ENCODE measurements at regions not wholly inside any gene's neighbourhood (a gene's known extent, or its start where the extent isn't known, plus 50 kb on each side); places are given as distances from the start of the nearest gene placed in this dataset.
"Not testable (repeated sequence)": the region's sequence is repeated elsewhere in the genome, so short reads cannot be mapped to it uniquely, and the experiment has no call there.

GRCh38 chr2:83103613-83104012 lies 1355.5 kb downstream of the SUCLG1 start:
- Histone ChIP-seq H3K36me3 (ENCODE audit: control insufficient read depth in 2 of 2, insufficient read depth in 1 of 2, low read length in 2 of 2) (no peaks in the 10 kb centered on the region), H3K9me3 (ENCODE audit: control insufficient read depth, insufficient read depth, low read depth, low read length) (no peaks in the 10 kb centered on the region), H3K27ac (ENCODE audit: extremely low read depth, low read depth, low read length) (no peak overlapping the region), H3K4me1 (ENCODE audit: control insufficient read depth, insufficient read depth, low read length) (no peaks in the 10 kb centered on the region), H3K4me3 (ENCODE audit: low read depth, low read length) (no peak overlapping the region)
- TF ChIP-seq ZBTB7A (tag by site-specific recombination; IDR thresholded peaks at IDR 0.05; ENCODE audit: low read depth) (no peak), ZNF362 (tag by site-specific recombination; IDR thresholded peaks at IDR 0.05) (no peak), ZNF366 (tag by site-specific recombination; conservative IDR thresholded peaks at IDR 0.05) (no peak), ZNF214 (tag by site-specific recombination; IDR thresholded peaks at IDR 0.05; ENCODE audit: borderline replicate concordance) (no peak), ZNF626 (tag by site-specific recombination; IDR thresholded peaks at IDR 0.05) (no peak), ZNF521 (tag by site-specific recombination; IDR thresholded peaks at IDR 0.05) (no peak), PRDM10 (tag by site-specific recombination; IDR thresholded peaks at IDR 0.05) (no peak), ZNF433 (tag by site-specific recombination; IDR thresholded peaks at IDR 0.05; ENCODE audit: low read depth) (no peak), ZSCAN4 (tag by site-specific recombination; IDR thresholded peaks at IDR 0.05) (no peak), ZNF585B (tag by site-specific recombination; IDR thresholded peaks at IDR 0.05) (no peak), ZBTB11 (tag by site-specific recombination; conservative IDR thresholded peaks at IDR 0.05; ENCODE audit: low read depth) (no peak), ZBTB20 (tag by site-specific recombination; IDR thresholded peaks at IDR 0.05) (no peak), ZNF791 (tag by site-specific recombination; IDR thresholded peaks at IDR 0.05) (no peak), ZNF677 (tag by site-specific recombination; IDR thresholded peaks at IDR 0.05) (no peak)
- CTCF ChIA-PET: no interaction called here
- POLR2A ChIA-PET: no interaction called here

GRCh38 chr2:83089051-83089450 lies 1370.0 kb downstream of the SUCLG1 start:
- H3K27ac ChIP-seq (ENCODE audit: extremely low read depth, low read depth, low read length); POLR2A ChIA-PET; H3K4me1 ChIP-seq (ENCODE audit: control insufficient read depth, insufficient read depth, low read length); H3K4me3 ChIP-seq (ENCODE audit: low read depth, low read length); H3K36me3 ChIP-seq (ENCODE audit: control insufficient read depth in 2 of 2, insufficient read depth in 1 of 2, low read length in 2 of 2); H3K9me3 ChIP-seq (ENCODE audit: control insufficient read depth, insufficient read depth, low read depth, low read length); CTCF ChIA-PET: not testable (repeated sequence)

Measured in HEK293 (cell line).